Astrocyte of the hippocampus (primary cell): ENCODE measurements at regions not wholly inside any gene's neighbourhood (a gene's known extent, or its start where the extent isn't known, plus 50 kb on each side); places are given as distances from the start of the nearest gene placed in this dataset.
"Not testable (repeated sequence)": the region's sequence is repeated elsewhere in the genome, so short reads cannot be mapped to it uniquely, and the experiment has no call there.

Experiments used
- DNase-seq: peaks from one replicate; pipeline ENCODE4 v3.0.0; 2011; ENCODE audit warnings: low read depth, low spot score

DNA sequence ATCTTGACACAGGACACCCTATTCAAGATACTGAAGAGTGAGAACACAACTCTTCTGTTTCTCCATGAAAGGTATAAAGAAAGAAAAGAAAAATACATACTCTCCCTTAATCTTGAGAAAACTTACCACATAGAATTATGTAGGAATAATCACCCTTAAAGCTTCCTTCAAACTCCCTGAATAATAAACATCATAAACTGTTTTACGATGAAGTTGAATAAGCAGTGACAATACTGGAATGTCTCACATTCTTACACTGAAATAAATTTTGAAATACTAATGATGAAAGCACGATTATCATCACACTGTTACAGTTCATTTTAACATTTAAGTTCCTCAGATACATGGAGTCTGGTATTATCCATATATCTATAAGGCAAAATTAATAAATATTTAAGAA is 306.2 kb downstream of the IPMK start:
- no peak for DNase-seq

DNA sequence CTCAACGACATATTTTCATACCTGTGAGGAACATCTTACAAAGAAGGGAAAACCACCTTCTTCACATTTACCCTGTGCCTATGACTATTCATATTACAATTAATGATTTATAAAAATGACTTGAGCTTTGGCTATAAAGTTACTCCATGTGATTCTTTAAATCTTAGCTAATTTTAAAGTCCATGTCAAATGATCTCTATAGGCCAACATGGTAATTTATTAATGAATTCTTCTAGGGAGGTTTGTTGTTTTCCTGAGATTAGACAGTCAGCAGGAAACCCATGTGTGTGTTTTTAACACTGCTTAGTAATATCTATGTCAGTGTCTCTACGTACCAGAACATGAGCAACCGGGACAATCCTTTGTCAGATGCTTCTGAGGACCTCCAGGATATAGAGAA is 307.3 kb downstream of the IPMK start:
- DNase-seq = no peak

DNA sequence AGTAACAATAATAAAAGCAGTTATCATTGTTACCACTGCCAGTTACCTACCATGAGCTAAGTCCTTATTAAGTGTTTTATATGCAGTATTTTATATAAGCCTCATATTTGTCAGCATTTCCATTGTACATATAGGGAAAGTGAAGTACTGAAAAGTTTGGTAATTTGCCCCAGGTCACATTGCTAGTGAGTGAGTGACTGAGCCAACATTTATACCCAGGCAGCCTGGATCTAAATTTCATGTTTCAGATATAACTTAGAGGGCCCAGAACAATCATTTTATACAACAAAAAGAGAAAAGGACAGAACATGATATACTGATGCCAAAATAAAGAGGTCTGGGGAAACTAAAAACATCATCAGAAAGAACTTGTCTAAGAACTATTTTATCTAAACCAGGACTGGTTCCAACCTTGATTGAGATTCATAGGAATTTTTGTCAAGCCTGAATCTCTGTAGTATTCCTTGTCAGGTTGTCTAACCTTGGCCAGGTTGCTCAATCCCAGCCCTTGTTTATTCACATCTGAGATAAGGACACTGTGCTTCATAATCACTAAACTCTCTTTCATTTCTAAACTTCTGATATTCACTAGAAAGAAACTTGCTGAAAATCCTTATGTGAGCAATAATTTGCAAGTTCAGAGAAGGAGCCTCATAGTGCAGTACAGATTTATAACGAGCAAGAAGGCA is 308.2 kb downstream of the IPMK start:
- DNase-seq = no peak

DNA sequence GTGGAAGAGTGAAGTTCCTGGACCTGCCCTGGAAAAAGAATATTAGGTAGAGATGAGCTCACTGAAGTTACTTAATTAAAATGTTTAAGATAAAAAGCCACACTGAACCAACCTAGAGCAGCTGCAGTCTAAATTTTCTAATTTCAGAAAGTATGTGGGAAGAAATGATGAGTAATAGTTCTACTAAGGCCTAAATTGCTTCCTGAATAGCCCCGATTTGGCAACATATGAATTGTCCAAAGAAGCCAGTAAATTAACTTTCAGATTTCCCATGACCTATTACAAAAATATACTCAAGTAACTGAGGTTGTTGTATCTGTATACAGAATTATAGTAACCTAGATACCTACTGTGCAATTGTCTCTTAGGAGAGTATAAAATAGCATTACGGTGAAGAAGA is 312.6 kb downstream of the IPMK start:
- peak; percentile 10 for DNase-seq

DNA sequence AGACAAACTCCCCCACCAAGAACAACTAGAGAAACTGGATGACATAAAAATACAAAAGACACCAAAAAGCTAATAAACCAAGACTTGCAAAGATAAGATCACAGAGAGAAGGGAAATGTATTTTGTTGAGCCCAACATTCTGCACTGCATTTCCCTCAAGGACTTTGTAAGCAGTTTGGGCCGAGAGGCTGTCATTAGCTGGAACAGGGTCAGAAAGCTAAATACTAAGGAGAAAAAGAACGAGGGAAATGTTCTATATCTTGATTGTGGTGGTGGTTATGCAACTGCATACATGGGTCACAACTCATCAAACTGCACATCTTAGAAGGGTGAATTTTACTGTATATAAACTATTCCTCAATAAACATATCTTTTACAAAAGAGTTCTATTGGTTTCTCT is 315.0 kb downstream of the IPMK start:
- DNase-seq = peak; percentile 49

DNA sequence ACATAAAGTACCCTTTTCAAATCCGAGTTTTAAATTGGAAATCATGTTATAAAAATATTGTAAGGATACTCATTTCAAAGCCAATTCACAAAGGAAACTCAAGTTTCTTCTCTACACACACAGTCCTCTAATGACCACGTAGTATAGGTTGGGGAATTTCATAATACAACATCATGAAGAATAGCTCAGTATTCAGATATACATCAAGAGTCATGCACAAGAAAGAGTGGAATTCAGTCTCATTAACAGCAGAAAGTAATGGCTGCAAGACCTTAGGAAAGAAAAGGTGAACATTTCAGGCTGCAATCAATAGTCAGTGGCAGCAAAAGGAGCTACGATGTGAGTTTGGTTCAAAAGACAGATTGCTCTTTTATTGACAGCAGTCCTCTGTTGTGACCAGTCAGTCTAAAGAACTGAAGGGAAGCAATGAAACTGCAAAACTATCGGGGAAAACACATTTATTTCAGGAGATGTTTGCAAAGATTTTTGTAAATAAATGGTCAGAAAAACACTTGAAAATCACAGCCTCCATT is 317.2 kb downstream of the IPMK start:
- no peak for DNase-seq

DNA sequence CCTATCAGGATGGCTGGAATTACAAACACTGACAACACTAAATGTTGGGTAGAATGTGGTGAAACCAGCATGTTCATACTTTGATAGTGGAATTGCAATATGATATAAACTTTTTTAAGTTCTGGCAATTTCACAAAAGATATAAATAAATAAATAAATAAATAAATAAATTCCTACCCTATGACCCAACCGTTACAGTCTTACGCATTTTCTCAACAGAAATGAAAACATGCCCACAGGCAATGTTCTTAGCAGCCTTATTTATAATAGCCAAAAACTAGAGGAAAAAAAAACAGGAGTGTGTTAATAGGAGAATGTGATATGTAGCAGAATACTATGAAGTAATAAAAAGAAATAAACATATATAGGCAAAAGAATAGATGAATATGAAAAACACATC is 318.9 kb downstream of the IPMK start:
- no peak for DNase-seq

DNA sequence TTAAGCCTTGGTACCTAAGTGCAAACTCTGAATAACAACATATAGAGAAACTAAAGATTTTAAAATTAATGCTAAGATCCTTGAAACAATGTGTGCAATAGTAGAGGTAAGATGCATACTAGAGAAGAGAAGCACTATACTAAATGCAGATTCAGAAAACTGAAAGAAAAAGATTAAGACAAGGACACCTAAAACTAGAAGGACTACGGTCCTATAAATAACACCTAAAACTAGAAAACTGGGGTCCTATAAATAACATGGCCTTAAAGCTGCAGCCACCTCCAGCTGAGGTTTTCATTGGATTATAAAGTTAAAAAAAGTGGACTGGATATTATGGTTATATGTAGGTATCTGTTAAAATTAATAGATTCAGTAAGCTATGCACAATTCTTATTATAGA is 320.9 kb downstream of the IPMK start:
- DNase-seq = no peak

DNA sequence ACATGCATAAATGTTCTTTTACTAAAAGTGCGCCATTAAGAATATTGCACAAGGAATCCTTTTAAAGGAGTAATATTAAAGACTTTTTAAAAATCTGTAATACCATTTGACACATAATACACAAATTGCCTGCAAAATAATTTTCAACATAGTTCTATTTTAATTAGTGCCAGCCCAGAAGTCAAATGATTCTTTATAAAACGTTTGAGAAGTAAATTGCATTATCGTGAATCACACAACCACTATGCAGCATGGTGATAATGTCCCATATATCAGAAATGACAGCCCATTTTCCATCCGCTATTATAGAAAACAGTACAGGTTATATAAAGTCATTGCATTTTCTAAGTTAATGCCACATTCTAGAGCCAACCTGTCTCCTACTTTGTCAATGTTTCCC is 324.0 kb downstream of the IPMK start:
- no peak for DNase-seq

DNA sequence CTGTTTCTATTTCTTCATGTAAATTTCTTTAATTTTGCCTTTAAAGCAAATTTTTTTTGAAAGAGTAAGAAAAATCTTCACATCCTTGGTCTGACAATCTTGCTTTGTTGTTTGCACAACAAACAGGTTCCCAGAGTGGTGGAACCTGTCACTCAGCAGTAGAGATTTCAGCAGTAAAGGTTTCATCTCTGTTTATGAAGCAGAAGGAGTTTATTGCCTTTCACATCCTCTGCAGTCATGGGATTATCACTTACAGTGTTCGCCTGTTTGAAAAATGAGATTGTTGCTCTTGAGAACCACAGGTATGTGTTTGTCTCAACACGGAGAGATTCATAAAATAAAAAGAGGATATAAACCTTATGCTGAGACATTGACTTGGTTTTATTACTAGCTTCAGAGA is 342.6 kb downstream of the IPMK start:
- DNase-seq = peak; percentile 25

DNA sequence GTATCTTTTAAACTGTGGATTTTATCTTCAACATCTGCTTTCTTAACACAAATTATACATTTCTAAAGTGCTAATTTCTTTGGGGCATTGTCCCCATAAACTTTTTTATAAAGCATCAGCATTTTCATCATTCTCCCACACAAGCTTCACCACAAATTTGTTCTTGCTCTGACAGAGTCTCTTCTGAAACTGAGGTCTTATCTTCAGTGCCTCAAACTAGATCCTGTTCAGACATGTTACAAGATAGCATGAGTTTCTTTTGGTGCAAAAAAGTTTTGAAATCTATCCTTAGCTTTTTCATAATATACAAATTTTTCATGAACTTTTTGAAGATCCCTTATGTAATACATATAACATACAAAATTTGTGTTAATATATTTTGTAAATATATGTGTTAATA is 346.6 kb downstream of the IPMK start:
- DNase-seq = no peak

DNA sequence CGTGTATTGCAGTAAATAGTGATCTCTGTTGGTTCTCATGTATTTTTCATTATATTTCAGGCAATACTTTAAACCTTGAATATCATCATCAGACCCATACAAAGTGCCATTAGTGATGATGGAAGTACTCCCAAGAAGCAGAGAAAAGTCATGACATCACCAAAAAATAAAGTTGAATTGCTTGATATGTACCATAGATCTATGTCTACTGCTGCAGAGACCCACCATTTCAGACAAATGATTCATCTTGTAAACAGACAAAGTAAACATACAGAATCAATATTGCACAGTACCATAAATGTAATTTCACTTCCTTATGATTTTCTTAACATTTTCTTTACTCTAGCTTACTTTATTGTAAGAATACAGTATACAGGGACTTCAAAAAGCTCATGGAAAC is 347.8 kb downstream of the IPMK start:
- no peak for DNase-seq

DNA sequence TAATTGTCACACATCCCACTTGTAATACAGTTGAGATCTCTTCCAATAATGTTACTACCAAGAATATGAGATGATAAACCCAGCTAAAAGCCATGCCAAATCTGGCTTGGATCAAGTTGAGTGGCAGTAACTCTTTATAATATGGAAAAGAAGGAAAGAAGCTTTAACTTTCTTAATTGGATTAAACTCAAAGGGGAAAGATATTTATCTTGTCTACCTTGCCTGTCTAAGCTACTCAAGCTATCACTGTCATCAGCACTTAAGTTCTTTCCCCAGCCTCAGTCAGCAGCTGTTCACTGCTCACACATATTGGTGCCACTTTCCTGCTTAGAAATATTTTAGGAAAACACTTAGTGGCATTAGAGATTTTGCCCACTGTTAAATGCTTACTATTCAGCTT is 350.7 kb downstream of the IPMK start:
- no peak for DNase-seq

DNA sequence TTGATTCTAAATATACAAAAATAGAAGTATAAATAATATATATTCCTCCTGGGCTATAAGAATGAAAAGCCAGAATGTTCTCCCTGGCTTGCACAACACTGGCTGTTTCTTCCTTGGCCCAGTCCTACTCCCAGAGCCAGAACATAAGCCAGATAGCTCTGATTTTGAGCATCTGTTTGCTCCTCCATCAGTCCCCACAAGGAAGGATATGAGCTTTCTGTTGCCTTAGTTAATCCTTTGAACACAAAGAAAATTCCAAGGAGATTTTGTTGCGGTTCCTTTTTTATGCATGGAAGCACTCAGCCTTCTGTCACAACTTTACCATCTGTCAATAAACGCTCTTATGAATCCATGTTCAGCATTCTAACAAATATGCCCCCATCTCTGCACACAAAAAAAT is 361.8 kb downstream of the IPMK start:
- DNase-seq = peak; percentile 1

DNA sequence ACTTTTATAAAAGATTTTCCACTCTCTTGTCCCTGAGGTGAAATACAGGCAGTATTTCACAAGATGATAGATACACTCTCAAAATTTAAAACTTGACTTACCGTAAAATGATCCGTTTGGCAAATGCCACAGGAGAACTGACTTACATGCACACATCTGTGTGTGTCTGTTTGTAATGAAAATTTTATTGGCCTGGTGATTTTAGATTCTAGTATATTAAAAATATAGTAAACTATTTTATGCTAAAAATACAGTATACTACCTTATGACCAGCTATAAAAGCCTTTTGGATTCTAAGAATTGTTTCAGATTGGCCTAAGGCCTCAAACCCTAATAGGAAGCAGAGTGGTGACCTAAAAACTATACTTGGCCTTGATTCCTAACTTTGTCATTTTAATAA is 362.7 kb downstream of the IPMK start:
- DNase-seq = no peak

DNA sequence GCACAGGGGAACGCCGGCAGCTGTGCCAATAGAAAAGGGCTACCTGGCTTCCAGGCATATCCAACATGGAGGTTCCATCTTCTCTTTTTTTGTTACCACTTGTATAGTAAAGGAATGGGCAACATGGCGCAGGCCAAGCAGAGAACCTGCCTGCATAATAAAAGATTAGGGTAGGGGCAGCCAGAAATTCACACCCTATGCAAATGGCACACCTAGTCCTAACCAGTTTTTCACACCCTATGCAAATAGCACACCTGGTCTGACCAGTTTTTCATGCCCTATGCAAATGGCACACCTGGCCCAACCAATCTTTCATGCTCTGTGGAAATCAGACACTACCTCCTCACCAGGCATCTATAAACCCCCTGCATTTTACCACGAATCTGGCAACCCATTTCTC is 369.5 kb downstream of the IPMK start:
- no peak for DNase-seq

DNA sequence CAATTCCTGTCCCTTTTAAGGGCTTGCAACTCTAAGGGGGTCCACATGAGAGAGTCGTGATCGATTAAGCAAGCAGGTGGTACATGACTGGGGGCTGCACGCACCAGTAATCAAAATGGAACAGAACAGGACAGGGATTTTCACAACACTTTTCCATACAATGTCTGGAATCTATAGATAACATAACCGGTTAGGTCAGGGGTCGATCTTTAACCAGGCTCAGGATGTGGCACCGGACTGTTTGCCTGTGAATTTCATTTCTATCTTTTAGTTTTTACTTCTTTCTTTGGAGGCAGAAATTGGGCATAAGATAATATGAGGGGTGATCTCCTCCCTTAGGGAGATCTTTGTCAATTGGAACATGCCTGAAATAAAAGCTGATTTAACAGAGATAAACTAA is 370.1 kb downstream of the IPMK start:
- DNase-seq = no peak

DNA sequence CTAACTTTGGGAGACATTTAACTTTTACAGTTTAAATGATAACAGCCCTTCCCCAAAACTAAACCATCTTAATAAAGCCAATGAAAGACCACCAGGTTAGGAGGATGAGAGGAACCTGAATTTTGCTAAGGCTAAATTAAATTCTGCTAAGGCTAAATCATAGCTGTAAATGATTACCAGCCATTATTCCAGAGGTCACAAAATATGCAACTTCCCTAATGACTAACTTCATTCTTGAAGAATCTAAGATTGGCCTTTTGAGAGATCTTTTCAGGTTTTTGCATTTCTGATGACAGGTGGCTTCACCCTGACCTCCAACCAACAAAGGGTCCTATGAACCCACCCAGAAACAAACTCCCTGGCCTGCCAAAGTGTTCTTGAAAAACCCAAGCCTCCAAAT is 373.3 kb downstream of the IPMK start:
- DNase-seq = no peak

DNA sequence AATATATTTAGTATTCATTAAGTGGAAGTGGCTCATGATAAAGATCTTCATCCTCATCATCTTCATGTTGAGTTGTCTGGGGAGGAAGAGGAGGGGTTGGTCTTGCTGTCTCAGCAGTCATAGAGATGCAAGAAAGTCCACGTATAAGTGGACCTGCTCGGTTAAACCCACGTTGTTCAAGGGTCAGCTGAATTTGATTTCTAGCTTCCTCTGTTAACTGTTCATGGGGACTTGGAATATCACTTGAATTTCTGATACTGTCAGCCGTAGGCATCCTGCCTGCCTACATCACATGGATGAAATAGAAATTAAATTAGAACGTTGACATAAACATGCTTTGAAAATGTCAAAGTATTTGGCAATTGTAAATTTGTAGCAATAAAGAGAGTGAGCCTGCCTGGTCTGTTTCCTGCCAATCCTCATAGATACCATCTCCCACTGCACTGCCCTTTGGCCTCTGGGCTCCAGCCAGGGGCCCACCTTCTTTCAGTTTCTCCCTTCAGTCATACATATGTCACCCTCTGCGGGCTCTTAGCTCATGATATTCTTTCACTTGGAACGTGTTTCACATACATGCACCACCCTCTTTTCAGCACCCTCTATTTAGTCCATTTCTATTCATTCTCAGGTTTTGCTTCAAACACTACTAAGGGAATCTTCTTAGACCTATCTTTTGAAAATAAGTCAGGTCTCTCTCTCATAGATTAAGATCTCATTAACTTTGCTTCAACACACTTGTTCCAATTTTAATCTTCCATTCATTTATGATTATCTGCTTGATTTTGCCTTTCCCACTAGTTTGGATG is 376.3 kb downstream of the IPMK start:
- DNase-seq = no peak

DNA sequence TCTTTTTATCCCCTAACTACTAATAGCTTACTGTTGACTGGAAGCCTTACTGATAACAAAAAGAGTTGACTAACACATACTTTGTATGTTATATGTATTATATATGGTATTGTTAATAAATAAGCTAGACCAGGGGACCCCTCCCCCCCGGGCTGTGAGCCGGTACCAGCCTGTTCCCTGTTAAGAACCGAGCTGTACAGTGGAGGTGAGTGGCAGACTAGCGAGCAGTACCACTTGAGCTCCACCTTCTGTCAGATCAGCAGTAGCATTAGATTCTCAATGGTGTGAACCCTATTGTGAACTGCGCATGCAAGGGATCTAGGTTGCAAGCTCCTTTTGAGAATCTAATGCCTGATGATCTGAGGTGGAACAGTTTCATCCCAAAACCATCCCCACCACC is 377.0 kb downstream of the IPMK start:
- DNase-seq = no peak

DNA sequence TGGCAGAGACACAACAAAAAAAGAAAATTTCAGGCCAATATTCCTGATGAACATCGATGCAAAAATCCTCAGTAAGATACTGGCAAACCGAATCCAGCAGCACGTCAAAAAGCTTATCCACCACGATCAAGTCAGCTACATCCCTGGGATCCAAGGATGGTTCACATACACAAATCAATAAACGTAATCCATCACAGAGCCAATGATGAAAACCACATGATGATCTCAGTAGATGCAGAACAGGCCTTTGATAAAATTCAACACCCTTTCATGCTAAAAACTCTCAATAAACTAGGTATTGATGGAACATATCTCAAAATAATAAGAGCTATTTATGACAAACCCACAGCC is 382.1 kb downstream of the IPMK start:
- DNase-seq = not testable (repeated sequence)

DNA sequence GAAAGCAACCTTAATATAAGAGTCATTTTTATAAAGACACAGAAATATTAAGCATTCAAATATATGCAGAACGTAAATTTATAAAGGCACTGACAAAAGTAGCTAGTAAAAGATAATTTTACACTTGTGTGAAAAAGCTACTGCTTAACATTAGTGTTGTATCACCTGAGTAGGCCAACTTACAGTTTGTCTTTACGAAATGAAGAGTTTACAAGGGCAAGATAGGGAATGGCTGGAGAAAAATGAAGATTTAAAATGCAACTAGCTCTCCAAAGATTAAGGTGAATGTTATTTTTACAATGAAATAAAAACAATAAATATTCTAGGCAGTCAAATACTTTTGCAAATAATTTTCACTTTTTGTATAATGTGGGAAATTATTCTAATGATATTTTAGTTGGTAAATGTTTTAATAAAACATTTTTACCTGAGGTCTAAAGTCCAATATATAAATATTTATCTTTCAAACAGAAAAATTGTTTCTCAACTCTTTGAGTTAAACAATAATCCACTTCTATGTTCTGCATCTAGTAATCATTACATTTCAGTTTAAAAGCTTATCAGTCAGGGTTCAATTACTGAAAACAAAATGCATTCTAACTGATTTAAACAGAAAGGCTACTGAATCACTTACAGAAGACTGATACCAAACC is 382.6 kb downstream of the IPMK start:
- DNase-seq = no peak

DNA sequence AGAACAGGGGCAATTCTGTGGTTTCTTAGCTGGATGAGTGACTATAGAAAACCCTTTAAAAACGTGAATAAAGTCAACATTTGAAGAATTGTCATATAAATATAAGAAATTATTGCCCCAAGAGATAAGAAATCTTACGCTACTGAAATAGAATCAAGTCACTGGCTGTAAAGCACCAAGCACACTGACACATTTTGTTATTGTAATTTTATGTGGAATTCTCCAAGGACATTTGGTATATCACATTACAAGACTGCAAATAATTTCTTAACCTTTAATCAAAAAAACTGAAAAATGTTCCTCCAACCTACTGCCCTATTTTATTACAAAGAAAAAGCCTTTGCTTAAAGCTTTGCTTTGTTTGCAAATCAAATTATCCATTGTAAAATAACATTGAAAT is 383.3 kb downstream of the IPMK start:
- no peak for DNase-seq
